ENCODE measurements at regions not wholly inside any gene's neighbourhood (a gene's known extent, or its start where the extent isn't known, plus 50 kb on each side); places are given as distances from the start of the nearest gene placed in this dataset.

DNA sequence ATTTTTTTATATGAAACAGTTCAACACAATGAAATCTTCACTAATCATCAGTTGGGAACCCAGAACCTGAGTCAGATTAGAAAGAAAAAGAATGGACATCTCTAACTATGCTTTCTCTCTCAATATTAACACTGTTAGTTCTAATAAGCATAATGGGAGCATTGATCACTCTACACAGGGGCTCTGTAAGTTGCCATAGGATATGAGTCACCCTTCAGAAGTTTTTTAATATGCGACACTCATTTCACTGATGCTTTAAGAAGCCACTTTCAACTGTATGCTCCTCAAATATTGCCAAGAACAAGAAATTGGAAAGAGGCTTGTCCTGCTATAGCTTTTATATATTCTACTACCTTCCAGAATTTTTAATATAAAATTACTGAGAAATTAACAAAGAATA is 187.0 kb downstream of the AASDH start:
- DNase-seq, result no peak

DNA sequence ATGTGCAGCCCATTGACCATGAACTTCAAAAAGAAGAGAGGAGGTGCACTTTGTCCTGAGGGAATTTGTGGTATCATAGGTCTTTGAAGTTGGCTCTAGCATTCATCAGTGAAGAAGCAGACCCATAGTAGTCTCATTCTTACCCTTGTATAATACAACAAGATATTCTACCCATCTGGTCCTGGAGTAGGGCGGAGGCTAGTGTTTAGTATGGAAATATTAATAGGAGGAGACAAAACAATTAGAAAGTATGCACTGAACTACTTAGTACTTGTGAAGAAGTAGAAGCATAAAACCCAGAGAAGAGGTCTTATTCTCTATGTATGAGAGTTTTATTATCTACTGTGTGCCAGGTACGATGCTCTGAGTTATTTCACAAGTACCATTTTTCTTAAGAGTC is 189.0 kb downstream of the AASDH start:
- no peak for DNase-seq

DNA sequence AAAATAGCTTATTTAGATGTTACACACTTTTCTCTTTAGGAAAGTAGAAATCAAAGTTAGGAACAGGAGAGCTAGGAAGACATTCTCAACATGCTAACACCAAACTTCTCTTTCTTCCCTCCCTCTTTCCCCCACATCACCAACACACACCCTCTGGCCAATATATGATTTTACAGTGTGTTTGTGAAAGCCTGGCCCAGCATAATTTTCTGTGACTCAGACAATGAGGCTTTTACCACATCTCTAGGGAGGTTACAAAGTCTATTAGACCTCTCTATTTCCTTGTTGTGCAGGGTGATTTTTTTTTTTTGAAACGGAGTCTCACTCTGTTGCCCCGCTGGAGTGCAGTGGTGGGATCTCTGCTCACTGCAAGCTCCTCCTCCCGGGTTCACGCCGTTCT is 189.9 kb downstream of the AASDH start:
- DNase-seq, result no peak

- DNase-seq, result no peak
These were observed 192.3 kb downstream of the AASDH start for GRCh38 chr4:56195025-56195424.

- DNase-seq, result no peak
These were observed 195.8 kb downstream of the AASDH start for GRCh38 chr4:56191534-56191933.

DNA sequence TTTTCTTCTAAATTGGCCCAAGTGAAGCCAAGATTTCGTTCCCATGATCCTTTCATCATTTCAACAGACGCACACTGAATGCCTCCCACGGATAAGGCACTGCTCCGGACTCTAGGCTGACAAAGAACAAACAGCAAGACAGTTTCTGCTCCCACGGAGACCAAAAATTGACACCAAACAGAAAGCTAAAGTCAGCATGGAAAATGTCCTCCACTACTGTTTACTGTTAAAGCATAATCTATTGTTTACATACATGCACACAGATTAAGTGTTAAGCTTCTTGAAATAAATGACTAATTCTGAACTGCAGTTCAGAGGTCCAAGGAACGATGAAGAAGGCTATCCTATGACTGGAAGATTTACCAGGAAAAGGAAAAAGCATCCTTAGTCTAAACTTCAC is 199.6 kb downstream of the AASDH start:
- no peak for DNase-seq

GRCh38 chr4:56186808-56187523 is 200.3 kb downstream of the AASDH start:
- DNase-seq, result no peak

DNA sequence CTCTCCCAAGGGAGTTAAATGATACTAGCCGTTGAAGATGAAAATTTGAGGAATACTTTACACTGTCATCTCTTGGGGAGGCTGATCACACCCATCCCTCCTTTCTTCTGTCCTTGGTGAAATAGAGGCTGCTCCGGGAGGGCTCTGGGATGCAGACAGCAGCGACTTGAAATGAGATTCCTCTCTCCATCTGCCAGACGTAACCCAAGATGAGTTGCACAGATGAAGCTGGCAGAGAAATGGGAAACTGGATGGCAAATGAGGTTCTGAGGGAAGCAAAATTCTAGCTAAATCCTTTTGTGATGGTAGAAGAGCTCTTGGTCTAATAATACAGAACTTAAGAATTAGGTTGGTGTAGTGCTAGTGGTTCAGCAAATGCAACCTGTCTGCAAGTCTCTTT is 201.4 kb downstream of the AASDH start:
- no peak for DNase-seq

DNA sequence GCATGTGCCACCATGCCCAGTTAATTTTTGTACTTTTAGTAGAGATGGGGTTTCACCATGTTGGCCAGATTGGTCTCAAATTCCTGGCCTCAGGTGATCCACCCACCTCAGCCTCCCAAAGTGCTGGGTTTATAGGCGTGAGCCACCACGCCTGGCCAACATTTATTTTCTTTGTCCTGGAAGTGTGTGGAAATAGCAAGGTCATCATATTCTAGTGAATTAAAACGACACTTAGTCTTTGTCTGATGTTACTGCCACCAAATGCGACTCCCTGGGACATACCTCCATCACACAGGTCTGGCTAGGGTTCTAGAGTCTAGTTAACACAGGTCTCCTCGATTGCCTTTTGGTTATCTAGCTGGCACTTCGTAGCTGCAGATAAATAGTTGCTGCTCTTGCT is 203.1 kb downstream of the AASDH start:
- no peak for DNase-seq

GRCh38 chr4:56183344-56183959 is 203.8 kb downstream of the AASDH start:
- DNase-seq, result no peak

GRCh38 chr4:56182356-56182755 is 204.9 kb downstream of the AASDH start:
- DNase-seq, result no peak

GRCh38 chr4:56181140-56181953 is 205.9 kb downstream of the AASDH start:
- peak in 1 of 2 donors; percentile 4 for DNase-seq

DNA sequence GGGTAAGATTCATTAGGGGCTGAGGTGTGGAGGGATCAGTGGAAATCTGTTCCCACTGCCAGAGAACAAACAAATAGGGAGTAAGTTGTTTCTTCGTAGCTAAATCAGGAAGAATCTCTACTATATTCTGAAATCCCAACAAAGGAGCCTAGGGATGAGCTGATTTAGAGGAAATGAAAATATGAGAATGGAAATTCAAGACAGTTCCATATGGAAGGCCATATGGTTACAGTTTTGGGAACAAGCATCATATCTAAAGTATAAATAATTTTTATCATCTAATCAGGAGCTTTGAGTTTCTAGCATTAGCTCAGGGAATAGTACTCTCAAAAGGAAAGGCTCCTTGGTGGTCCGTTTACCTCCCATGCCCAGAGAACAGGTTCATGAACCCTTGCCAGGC is 218.2 kb downstream of the AASDH start:
- no peak for DNase-seq

- no peak for DNase-seq
These were observed 216.2 kb downstream of the CEP135 start for GRCh38 chr4:56164907-56165306.

- DNase-seq, result no peak
These were observed 211.9 kb downstream of the CEP135 start for GRCh38 chr4:56160636-56161035.

DNA sequence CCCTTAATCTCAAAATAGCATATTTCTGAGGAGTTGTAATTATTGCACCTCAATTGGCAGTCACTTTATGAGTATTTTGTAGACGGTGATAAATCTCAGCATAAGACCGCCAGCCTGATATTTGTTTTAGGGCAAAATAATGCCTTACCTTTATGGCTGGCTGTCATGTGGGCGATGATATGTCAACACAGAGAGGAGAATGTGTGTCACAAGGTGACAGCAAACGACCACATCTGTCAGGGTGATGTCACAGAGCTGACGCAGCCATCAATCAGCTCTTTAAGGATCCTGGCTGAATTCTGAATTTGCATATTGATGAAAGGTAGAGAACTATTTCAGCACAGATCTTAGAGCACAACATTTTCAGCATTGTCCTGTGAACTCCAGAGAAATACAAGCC is 209.7 kb downstream of the CEP135 start:
- DNase-seq, result peak in 1 of 2 donors; percentile 17

- no peak for DNase-seq
These were observed 207.4 kb downstream of the CEP135 start for GRCh38 chr4:56156141-56156540.

- no peak for DNase-seq
These were observed 206.7 kb downstream of the CEP135 start for GRCh38 chr4:56155432-56155831.

DNA sequence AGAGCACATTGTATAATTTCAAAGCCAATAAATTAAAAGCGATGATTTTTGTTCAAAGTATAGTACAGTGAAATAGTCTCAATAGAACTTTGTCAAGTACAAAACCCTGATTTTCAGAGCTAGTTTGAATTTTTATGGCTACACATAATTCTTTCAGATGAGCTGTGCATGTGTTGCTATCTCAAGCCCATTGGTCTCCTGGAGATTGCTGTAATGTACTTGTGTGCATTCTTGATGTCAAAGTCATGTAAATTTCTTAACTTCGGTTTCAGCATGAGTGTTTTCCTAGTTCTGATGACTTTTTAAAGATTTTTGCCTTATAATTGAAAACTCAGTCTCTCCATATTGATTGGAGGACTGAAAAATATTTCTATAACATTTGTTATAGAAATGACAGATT is 200.8 kb downstream of the CEP135 start:
- DNase-seq, result no peak

- DNase-seq, result no peak
These were observed 199.7 kb downstream of the CEP135 start for GRCh38 chr4:56148428-56148827.

GRCh38 chr4:56147371-56147770 is 198.6 kb downstream of the CEP135 start:
- DNase-seq, result no peak

DNA sequence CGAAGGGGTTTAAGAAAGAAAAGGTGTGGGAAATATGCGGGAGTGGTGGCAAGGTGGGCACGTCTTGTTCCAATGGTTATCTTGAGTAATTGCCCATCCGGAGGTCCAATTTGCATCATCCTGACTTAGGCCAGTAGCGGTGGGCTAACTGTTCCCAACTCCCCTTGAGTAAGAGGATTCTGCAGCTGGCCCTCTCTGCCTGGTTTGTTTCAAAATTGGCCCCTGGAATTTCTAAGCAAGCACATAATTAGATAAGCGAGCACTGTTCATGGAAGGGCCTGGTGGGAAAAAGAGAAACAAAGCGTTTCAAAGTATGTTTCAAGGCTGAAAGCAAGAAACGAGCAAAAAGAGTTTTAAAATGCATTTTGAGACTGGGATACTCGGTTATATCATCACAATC is 198.2 kb downstream of the CEP135 start:
- no peak for DNase-seq

- no peak for DNase-seq
These were observed 193.3 kb downstream of the CEP135 start for GRCh38 chr4:56142088-56142487.

DNA sequence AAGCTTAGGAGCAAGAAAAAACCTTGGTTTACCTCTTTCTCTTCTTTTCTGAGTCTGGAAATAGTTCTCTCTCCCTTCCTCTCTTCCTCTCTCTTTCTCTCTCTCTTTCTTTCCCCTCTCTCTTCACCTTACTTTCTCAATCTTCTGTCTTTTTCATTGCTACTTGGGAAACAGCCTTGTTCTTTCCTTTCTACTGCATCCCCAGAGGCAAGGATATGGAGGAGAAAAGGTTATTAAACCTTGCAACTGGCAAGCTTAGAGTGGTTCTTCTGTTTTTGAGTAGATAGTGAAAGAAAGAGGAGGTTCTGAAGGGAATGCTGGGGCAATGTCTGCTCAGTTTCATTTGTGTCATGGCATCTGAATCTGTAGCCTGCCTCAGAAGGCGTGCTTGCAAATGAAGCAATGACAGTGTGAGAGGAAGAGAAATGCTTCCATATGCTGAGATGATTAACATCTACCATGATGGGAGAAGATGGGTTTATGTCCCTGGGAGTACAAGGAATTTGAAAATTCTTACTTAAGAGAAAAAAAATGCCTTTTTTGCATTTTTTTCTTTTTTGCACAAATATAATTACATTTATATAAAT is 190.6 kb downstream of the CEP135 start:
- DNase-seq, result no peak

Measured in stimulated activated CD4-positive, alpha-beta T cell treated with anti-CD3 and anti-CD28 coated beads, Interleukin-2, amount 100 ng/mL, for 24 hours (primary cell).